Limb (tissue), 2 donors: ENCODE measurements at regions not wholly inside any gene's neighbourhood (a gene's known extent, or its start where the extent isn't known, plus 50 kb on each side); places are given as distances from the start of the nearest gene placed in this dataset.
"Not testable (repeated sequence)": the region's sequence is repeated elsewhere in the genome, so short reads cannot be mapped to it uniquely, and the experiment has no call there.

ENCODE experiments used
- DNase-seq, 2 donors: peaks; one replicate each; pipeline ENCODE4 v3.0.0-alpha.2; 2016; ENCODE audit errors: extremely low spot score in 2 of 2

- DNase-seq, result no peak
Observed at GRCh38 chr21:19508844-19509243, 1105.3 kb upstream of the TMPRSS15 start.

DNA sequence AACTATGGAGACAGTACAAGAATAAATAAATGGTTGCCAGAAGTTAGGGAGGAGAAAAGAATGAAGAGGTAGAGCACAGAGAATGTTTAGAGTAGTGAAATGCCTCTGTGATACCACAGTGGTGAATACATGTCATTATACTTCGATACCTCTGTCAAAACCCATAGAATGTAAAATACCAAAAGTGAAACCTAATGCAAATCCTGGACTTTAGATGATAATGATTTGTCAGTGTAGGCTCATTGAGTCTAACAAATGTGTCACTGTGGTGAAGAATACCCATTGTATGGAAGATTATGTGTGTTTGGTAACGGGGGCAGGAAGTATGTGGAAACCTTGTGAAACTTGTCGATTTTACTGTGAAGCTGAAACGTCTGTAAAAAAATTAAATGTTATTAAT is 1106.5 kb upstream of the TMPRSS15 start:
- no peak for DNase-seq

DNA sequence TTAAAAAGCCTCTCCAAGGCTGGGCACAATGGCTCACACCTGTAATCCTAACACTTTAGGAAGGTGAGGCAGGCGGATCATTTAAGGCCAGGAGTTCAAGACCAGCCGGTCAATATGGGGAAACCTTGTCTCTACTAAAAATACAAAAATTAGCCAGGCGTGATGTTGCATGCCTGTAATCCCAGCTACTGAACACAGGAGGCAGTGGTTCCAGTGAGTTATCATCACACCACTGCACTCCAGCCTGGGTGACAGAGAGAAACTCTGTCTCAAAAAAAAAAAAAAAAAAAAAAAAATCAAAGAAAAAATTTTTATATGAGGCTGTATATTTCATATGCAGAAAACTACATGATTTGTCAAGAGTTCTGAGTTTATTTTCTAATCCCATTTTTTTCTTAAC is 1107.1 kb upstream of the TMPRSS15 start:
- DNase-seq, result no peak

- no peak for DNase-seq
Observed at GRCh38 chr21:19522381-19522780, 1118.8 kb upstream of the TMPRSS15 start.

- no peak for DNase-seq
Observed at GRCh38 chr21:19523061-19523460, 1119.5 kb upstream of the TMPRSS15 start.

DNA sequence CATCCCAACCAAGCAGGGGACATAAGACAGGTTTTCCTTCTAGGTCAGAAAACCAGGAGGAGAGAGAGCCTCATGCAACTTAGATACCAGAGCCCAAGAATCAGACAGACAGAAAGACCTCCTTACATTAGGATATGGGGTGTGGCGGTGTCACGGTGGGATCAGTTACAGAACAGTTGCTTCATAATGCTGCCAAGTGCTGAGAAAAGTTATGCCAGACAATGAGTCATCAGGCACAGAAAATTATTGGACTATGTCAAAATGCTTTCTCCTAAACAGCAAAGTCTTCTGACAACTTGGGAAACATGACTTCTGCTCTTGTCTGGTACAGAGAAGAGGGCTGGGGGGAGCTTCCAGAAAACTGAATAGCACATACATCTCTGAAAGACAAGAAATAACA is 1120.2 kb upstream of the TMPRSS15 start:
- peak in 1 of 2 donors; percentile 79 for DNase-seq

DNA sequence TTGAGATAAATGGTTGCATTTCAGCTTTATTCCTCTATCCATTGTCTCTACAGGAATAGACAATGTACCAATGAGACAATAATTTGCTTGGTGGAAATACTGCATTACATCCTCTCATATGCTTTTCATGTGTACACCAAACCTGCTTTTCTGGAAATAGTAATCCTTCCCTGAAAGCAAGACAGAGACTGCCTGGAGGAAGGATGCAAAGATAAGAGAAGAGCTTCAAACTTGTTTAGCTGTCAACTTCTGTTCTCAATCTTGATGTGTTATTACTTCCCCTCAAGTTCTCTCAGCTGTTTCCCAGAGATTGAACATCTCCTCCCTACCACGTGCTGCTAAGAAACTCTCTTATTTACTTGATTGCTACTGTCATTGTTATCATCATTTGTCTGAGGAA is 1125.4 kb upstream of the TMPRSS15 start:
- DNase-seq, result no peak

DNA sequence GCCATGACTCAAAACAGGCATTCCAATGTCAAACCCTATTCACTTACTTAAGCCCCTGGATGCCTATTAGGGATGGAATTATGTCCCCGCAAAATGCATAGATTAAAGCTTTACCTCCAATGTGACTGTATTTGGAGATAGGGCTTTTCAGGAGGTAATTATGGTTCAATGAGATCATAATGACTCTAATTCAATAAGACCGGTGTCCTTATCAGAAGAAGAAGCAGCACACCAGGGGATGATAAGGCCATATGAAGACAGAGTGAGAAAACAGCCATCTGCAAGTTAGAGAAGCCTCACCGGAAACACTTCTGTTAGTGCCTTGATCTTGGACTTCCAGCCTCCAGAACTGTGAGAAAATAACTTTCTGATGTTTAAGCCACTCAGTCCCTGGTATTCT is 1131.8 kb upstream of the TMPRSS15 start:
- DNase-seq, result no peak

- DNase-seq, result no peak
Observed at GRCh38 chr21:19537116-19537515, 1133.5 kb upstream of the TMPRSS15 start.

- no peak for DNase-seq
Observed at GRCh38 chr21:19540287-19540686, 1136.7 kb upstream of the TMPRSS15 start.

DNA sequence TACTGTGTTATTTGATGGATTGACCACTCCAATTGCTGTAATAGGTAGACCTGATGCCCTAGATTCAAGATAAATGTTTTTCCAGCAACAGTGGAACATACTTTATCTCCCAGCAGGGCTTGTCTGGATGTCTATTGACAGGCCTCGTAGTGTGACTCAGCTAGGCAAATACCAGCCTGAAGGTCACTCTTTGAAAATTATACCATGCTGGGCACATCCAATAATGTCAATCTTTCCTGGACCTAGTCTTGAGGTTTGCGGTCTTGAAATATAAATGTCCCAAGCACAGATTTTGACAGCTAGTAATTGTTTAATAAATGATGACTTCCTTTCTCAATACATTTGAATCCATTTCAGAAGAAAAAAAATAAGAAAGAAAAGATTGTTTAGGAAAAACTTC is 1138.0 kb upstream of the TMPRSS15 start:
- no peak for DNase-seq

DNA sequence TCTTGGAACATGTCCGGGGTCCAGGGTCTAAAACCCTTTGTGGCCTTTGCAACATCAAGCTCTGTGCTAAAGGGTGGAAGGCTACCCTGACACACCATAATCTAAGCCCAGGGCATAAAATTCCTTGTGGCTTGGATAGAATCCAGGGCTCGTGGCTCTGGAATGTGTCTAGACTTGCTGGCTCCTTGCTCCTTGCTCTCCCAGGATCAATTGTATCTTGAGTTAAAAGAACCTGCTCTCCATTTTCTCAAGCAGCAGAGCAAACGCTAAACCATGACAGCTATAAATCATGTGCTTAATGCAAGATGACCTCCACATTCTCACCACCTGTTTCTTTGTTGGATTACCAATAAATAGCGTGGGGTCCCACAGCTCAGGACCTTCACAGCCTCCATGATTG is 1140.9 kb upstream of the TMPRSS15 start:
- DNase-seq, result not testable (repeated sequence)

DNA sequence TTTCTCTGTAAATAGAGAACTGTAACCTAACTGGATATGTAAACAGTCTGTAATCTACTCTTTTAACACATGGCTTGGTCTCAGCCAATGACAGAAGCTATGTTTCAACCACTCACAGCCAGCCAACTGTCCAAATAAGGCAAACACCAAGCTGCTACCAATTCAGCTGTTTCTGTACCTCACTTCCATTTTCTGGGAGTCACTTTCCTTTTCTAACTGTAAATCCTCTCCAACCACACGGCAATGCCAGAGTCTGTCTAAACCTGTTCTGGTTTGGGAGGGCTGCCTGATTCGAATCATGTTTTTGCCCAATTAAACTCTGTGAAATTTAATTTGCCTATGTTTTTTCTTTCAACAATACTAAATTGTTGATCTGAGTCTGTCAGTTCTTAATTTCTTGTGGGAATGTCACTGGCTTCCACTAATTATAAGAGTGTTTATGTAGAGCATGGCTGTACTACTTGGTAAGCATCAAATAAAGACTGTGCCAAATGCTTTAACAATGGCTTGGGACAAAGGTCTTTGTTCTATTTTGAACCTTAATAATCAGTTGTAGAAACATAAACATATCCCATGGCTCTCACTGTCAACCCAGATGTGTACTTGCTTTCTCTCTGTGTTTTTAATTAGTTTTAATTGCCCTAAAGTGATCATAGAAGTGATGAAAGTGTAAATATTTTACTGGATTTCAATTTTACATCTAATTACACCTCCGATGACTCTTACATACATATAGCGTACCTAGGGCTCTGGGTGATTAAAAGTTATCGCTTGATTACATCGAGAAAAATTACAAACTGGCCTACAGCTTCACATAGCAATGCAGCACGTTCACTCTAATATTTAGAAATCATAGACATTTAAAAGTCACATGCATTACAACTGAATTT is 1144.6 kb upstream of the TMPRSS15 start:
- DNase-seq, result no peak

DNA sequence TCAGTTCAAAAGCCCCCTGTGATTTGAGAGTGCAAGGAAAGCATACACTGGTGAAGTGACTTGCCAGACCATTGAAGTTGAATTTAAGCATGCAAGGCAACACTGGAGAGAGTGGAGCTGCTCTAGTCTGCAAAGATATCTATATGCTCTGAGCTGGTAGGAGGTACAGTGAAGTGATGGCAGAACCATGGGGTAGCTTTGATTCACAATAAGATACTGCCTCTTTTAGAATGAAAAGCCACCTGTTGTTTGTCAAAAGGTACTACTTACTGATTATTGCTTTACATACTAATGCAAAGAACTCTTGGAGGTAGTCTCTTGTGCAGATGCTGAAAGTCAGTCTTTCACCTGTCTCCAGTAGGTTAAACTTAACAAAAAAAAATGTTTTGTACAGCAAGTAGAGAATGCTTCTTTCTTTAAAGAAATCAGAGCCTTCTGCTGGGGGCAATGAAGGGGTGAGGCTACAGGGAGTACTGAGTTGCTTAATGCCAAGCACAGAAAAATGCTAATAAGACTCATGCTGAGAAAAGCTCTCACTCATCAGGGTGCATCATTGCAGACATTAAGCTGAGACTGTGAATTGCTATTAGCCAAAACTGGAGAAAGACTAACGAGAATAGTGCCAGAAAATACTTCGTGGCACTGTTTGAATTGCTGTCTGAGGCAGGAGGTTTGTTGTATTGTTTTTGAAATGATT is 1150.5 kb upstream of the TMPRSS15 start:
- DNase-seq, result no peak

DNA sequence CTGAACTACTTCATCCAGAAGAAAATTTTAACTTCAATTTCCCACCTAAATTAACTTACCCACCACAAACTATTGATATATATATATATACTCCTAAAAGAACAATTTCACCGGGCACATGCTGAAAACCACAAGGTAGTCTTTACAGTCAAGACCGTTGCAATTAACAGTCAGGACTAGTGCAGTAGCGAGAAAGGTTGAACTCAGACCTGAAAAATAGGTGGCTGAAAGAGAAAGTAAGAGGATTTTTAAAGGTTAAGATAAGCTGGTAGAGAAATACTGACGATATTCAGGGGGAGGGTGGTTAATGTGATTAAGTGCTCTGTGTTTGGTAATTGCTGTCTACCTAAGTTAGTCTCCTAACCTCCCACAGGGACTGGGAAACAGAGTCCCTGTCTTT is 1153.5 kb upstream of the TMPRSS15 start:
- no peak for DNase-seq

GRCh38 chr21:19557488-19557887 is 1153.9 kb upstream of the TMPRSS15 start:
- no peak for DNase-seq

DNA sequence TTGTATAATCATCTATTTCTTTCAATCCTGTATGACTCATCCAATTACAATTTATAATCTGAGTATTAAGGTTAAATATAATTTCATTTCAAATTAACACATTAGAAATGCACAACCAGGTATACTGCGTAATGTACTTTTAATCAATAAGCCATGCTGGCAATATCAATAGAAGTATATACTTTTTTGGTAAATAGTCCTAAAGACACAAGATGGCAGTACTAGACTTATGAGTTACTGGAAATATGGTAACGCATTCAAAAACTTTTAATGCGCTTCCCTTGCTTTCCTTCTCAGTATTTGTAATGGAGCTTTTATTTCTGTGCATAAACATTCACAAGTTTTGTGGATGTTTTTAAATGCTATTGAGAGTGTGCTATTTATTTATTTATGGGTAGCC is 1162.0 kb upstream of the TMPRSS15 start:
- DNase-seq, result no peak

- DNase-seq, result no peak
Observed at GRCh38 chr21:19566975-19567374, 1163.4 kb upstream of the TMPRSS15 start.

DNA sequence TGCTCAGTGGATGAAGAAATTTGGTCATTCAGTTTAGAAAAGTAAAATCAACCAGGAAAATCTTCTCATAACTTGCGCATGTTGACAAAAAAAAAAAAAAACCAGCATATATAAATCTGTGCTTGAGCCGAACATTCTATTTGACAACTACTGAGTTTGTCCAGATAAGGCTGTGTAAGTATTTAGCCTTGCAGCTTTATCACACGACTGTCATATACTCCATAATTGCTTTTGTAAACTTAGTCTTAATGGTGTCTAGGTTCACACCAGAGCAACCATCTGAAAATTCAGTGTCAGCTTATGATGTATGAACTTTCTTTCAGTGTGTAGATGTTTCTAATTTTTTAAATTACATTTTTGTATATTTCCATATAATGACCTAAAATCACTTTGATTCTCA is 1173.8 kb upstream of the TMPRSS15 start:
- DNase-seq, result no peak

- peak in 1 of 2 donors; percentile 20 for DNase-seq
Observed at GRCh38 chr21:19590044-19590443, 1186.5 kb upstream of the TMPRSS15 start.

- no peak for DNase-seq
Observed at GRCh38 chr21:19603011-19603593, 1199.5 kb upstream of the TMPRSS15 start.

- no peak for DNase-seq
Observed at GRCh38 chr21:19608101-19608621, 1204.6 kb upstream of the TMPRSS15 start.
